ENCODE measurements at regions not wholly inside any gene's neighbourhood (a gene's known extent, or its start where the extent isn't known, plus 50 kb on each side); places are given as distances from the start of the nearest gene placed in this dataset.

DNA sequence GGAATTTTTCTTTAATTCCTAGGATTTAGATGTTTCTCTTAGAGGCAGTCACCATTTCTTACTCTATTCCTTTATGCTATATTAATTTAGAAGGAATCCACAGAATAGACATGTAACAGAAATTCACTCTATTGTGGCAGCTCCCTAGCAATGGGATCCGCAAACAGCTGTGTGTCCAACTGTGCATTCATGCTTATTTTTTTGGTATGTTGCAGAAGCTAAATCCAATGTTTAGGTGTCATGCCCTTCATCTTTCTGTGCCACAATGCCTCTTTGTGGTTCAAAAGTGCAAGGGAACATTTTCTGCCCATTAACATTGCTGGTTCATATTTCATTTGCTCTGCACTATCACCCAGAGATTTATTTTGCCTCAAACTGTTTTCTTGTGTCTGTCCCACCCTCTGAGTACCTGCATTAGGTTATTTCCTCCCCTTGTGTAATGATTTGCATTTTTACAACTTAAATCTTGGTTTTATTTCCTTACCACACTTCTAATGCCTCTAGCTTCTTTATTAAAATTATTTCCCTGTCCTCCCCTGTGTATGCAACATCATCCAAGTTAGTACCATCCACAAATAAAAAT, 816.5 kb downstream of the EFNA5 start:
- DNase-seq (ENCODE audit: extremely low spot score) = no peak
- CTCF ChIA-PET = no interaction called here
- POLR2A ChIA-PET = no interaction called here
- TF ChIP-seq L3MBTL2 (conservative IDR thresholded peaks at IDR 0.05) (no peak), SP1 (IDR thresholded peaks at IDR 0.05) (no peak), SUZ12 (IDR thresholded peaks at IDR 0.05) (no peak), ELF4 (IDR thresholded peaks at IDR 0.05) (no peak), CTBP1 (IDR thresholded peaks at IDR 0.05; ENCODE audit: borderline replicate concordance) (no peak), ARNT (IDR thresholded peaks at IDR 0.05) (no peak)

DNA sequence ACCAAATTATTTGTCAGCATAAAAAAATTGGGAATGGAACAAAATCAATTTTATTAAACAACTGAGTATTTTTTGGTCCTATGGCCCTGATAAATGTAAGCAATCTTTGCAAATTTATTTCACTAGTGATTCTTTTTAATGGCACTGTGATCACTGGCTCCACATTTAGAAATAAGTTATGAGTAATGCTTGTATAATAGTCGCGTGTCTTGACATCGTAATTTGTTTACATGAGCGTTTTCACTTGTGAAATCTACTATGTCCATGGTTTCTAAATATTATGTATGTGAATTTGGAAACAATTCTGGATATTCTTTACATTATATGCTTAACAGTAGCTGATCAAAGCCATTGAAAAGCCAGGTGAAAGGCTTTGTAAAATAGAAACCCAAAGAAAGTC, 817.5 kb downstream of the EFNA5 start:
- CTCF ChIA-PET = no interaction called here
- POLR2A ChIA-PET = no interaction called here
- DNase-seq (ENCODE audit: extremely low spot score) = no peak
- TF ChIP-seq SP1 (IDR thresholded peaks at IDR 0.05) (no peak), HDGF (IDR thresholded peaks at IDR 0.05; ENCODE audit: borderline replicate concordance) (no peak), LEF1 (IDR thresholded peaks at IDR 0.05; ENCODE audit: borderline replicate concordance) (no peak), NFRKB (IDR thresholded peaks at IDR 0.05) (no peak), FOXA1 (IDR thresholded peaks at IDR 0.05) (no peak), L3MBTL2 (conservative IDR thresholded peaks at IDR 0.05) (no peak), BHLHE40 (IDR thresholded peaks at IDR 0.05; ENCODE audit: borderline replicate concordance) (no peak), ZNF384 (IDR thresholded peaks at IDR 0.05) (no peak), ELF4 (IDR thresholded peaks at IDR 0.05) (no peak), TARDBP (IDR thresholded peaks at IDR 0.05) (no peak), SUZ12 (IDR thresholded peaks at IDR 0.05) (no peak), FOXM1 (IDR thresholded peaks at IDR 0.05; ENCODE audit: borderline replicate concordance) (no peak), CTBP1 (IDR thresholded peaks at IDR 0.05; ENCODE audit: borderline replicate concordance) (no peak), FOXK2 (IDR thresholded peaks at IDR 0.05) (no peak), ARNT (IDR thresholded peaks at IDR 0.05) (no peak)
- TF ChIP-seq, protein P1, sequence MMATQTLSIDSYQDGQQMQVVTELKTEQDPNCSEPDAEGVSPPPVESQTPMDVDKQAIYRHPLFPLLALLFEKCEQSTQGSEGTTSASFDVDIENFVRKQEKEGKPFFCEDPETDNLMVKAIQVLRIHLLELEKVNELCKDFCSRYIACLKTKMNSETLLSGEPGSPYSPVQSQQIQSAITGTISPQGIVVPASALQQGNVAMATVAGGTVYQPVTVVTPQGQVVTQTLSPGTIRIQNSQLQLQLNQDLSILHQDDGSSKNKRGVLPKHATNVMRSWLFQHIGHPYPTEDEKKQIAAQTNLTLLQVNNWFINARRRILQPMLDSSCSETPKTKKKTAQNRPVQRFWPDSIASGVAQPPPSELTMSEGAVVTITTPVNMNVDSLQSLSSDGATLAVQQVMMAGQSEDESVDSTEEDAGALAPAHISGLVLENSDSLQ (IDR thresholded peaks at IDR 0.05) = no peak

DNA sequence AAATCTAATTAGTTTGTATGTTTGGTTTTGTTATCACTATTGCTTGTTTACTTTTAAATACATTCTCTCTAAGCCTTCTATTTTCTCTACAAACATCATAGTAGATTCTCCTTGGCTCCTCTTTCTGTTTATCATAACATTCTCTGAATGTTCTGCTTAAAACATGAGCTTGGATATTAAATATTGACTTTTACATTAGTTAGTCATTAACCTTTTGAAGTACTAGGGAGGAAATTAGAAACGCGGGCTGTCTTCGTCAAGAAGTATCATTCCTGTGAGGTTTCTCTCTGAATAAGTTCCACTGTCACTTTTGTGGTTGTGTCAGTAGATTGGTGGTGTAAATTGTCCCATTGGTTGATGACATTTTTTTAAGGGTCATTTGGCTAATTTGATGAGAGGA, 821.5 kb downstream of the EFNA5 start:
- ChIA-PET CTCF (no interaction called here), POLR2A (no interaction called here)
- no peak for DNase-seq (ENCODE audit: extremely low spot score)
- TF ChIP-seq BHLHE40 (IDR thresholded peaks at IDR 0.05; ENCODE audit: borderline replicate concordance) = no peak
- no peak for TF ChIP-seq NFRKB (IDR thresholded peaks at IDR 0.05)
- no peak for TF ChIP-seq FOXA1 (IDR thresholded peaks at IDR 0.05)
- no peak for TF ChIP-seq LEF1 (IDR thresholded peaks at IDR 0.05; ENCODE audit: borderline replicate concordance)
- TF ChIP-seq TARDBP (IDR thresholded peaks at IDR 0.05) = no peak
- TF ChIP-seq ELF4 (IDR thresholded peaks at IDR 0.05) = no peak
- TF ChIP-seq, protein P1 (IDR thresholded peaks at IDR 0.05) = no peak
- TF ChIP-seq SUZ12 (IDR thresholded peaks at IDR 0.05) = no peak

DNA sequence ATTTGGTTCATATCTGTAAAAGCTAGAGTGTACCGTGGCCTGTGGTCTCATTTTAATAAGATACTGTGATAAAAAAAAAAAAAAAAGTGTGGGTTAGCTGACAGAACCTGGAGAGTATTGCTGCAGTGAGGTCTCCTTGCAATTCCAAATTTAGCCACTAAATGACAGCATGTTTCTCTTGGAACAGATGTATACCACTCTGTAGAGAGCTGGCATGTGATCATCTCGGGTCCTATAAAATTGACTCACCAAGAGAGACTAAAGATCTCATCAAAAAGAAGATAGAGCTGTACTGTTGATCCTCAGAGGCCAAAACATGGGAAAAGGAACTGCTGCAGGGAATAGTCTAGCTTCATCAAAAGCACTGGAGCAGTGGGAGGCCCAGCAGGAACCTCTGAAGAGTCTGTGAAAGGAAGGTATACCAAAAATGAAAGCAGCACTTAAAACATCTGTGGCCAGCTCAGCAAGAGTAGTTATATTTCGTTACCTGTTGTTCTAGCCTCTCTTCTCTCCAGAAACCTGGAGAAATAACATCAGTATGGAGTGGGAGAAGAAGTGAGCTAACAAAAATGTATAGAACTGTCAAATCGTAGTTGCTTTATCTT, 826.8 kb downstream of the EFNA5 start:
- DNase-seq (ENCODE audit: extremely low spot score) = peak; percentile 48
- no peak for TF ChIP-seq LEF1 (IDR thresholded peaks at IDR 0.05; ENCODE audit: borderline replicate concordance)
- TF ChIP-seq, protein P1 (IDR thresholded peaks at IDR 0.05) = no peak
- TF ChIP-seq HDGF (IDR thresholded peaks at IDR 0.05; ENCODE audit: borderline replicate concordance) = no peak
- no peak for TF ChIP-seq FOXM1 (IDR thresholded peaks at IDR 0.05; ENCODE audit: borderline replicate concordance)
- no peak for TF ChIP-seq ARNT (IDR thresholded peaks at IDR 0.05)
- no peak for TF ChIP-seq ELF4 (IDR thresholded peaks at IDR 0.05)
- no peak for TF ChIP-seq FOXK2 (IDR thresholded peaks at IDR 0.05)
- no peak for TF ChIP-seq CTBP1 (IDR thresholded peaks at IDR 0.05; ENCODE audit: borderline replicate concordance)
- TF ChIP-seq L3MBTL2 (conservative IDR thresholded peaks at IDR 0.05) = no peak
- TF ChIP-seq SP1 (IDR thresholded peaks at IDR 0.05) = no peak
- TF ChIP-seq ZNF384 (IDR thresholded peaks at IDR 0.05) = no peak
- TF ChIP-seq SUZ12 (IDR thresholded peaks at IDR 0.05) = no peak
- no peak for TF ChIP-seq BHLHE40 (IDR thresholded peaks at IDR 0.05; ENCODE audit: borderline replicate concordance)
- TF ChIP-seq FOXA1 (IDR thresholded peaks at IDR 0.05) = no peak
- no peak for TF ChIP-seq TARDBP (IDR thresholded peaks at IDR 0.05)
- no peak for TF ChIP-seq NFRKB (IDR thresholded peaks at IDR 0.05)
- ChIA-PET CTCF (interaction anchor here (0.7 kb wide), 2 partner anchors 9 to 959 kb away, joined by 3 read pairs; no protein-coding TSS in a partner anchor), POLR2A (no interaction called here)

DNA sequence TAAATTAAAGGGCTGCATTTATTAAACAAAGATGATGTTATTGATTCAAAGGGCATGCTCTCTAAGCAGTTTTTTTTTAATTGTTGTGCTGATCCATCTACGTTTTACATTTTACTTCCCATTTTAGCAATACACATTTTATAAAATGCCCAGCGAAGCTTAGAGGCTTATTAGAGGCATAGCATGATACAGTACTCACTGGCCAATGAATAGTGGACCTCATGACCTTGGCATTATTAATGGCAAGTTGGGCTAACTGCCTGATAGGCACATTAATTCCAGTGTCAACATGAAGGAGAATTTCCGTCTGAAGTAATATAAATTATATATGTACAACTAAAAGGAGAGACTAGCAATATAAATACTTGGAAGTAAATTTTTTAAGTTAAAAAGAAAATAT, 837.2 kb downstream of the EFNA5 start:
- CTCF ChIA-PET = no interaction called here

More for the DNA sequence above, 837.2 kb downstream of the EFNA5 start:
- no peak for DNase-seq (ENCODE audit: extremely low spot score)
- POLR2A ChIA-PET = no interaction called here
- no peak for TF ChIP-seq TARDBP (IDR thresholded peaks at IDR 0.05)
- TF ChIP-seq BHLHE40 (IDR thresholded peaks at IDR 0.05; ENCODE audit: borderline replicate concordance) = no peak
- TF ChIP-seq LEF1 (IDR thresholded peaks at IDR 0.05; ENCODE audit: borderline replicate concordance) = no peak
- TF ChIP-seq, protein P1 (IDR thresholded peaks at IDR 0.05) = no peak
- TF ChIP-seq L3MBTL2 (conservative IDR thresholded peaks at IDR 0.05) = no peak
- no peak for TF ChIP-seq NFRKB (IDR thresholded peaks at IDR 0.05)
- TF ChIP-seq CTBP1 (IDR thresholded peaks at IDR 0.05; ENCODE audit: borderline replicate concordance) = no peak
- TF ChIP-seq HDGF (IDR thresholded peaks at IDR 0.05; ENCODE audit: borderline replicate concordance) = no peak
- no peak for TF ChIP-seq FOXM1 (IDR thresholded peaks at IDR 0.05; ENCODE audit: borderline replicate concordance)
- TF ChIP-seq SUZ12 (IDR thresholded peaks at IDR 0.05) = no peak
- no peak for TF ChIP-seq ARNT (IDR thresholded peaks at IDR 0.05)
- no peak for TF ChIP-seq FOXK2 (IDR thresholded peaks at IDR 0.05)
- no peak for TF ChIP-seq ZNF384 (IDR thresholded peaks at IDR 0.05)
- no peak for TF ChIP-seq SP1 (IDR thresholded peaks at IDR 0.05)
- no peak for TF ChIP-seq FOXA1 (IDR thresholded peaks at IDR 0.05)
- TF ChIP-seq ELF4 (IDR thresholded peaks at IDR 0.05) = no peak

All from HEK293T (cell line).